Memory B cell (primary cell): ENCODE measurements at regions not wholly inside any gene's neighbourhood (a gene's known extent, or its start where the extent isn't known, plus 50 kb on each side); places are given as distances from the start of the nearest gene placed in this dataset.
"Not testable (repeated sequence)": the region's sequence is repeated elsewhere in the genome, so short reads cannot be mapped to it uniquely, and the experiment has no call there.

Source experiments
- ATAC-seq: fragments of 150-1000 bp; cut with Tn5 transposase; 2 replicates; pipeline ENCODE4 v1.10.0; 2021; ENCODE audit warnings: low read depth, mild to moderate bottlenecking, moderate library complexity
- DNase-seq, 2 donors: peaks; one replicate each; pipeline ENCODE4 v3.0.0; 2022; ENCODE audit warnings: low spot score in 2 of 2
- H3K27ac Mint-ChIP-seq: one replicate; pipeline ENCODE4 v1.8.0; 2022; ENCODE audit warnings: mild to moderate bottlenecking, moderate library complexity, mixed read lengths
- H3K27me3 Mint-ChIP-seq: one replicate; pipeline ENCODE4 v1.8.0; 2022; ENCODE audit warnings: mixed read lengths
- H3K36me3 Mint-ChIP-seq: one replicate; pipeline ENCODE4 v1.8.0; 2022; ENCODE audit warnings: mild to moderate bottlenecking, mixed read lengths
- H3K4me1 Mint-ChIP-seq: one replicate; pipeline ENCODE4 v1.8.0; 2022; ENCODE audit warnings: mixed read lengths
- H3K4me3 Mint-ChIP-seq: one replicate; pipeline ENCODE4 v1.8.0; 2022; ENCODE audit warnings: mild to moderate bottlenecking, moderate library complexity, mixed read lengths
- H3K9me3 Mint-ChIP-seq: one replicate; pipeline ENCODE4 v1.8.0; 2022; ENCODE audit warnings: mixed read lengths

- Mint-ChIP-seq H3K4me3 (no peak overlapping the region), H3K9me3 (no peaks in the 10 kb centered on the region), H3K27me3 (no peaks in the 10 kb centered on the region), H3K36me3 (no peaks in the 10 kb centered on the region), H3K4me1 (no peaks in the 10 kb centered on the region), H3K27ac (no peak overlapping the region)
- ATAC-seq (no peak), DNase-seq (no peak)
These were observed 670.6 kb upstream of the ZNF385D start for GRCh38 chr3:22421589-22421988.

- Mint-ChIP-seq H3K9me3 (no peaks in the 10 kb centered on the region), H3K4me3 (no peak overlapping the region), H3K4me1 (no peaks in the 10 kb centered on the region), H3K27me3 (no peaks in the 10 kb centered on the region), H3K27ac (no peak overlapping the region), H3K36me3 (no peaks in the 10 kb centered on the region)
- no peak for DNase-seq
- ATAC-seq: no peak
These were observed 680.3 kb upstream of the ZNF385D start for GRCh38 chr3:22431334-22431733.

GRCh38 chr3:22439626-22440025 lies 688.6 kb upstream of the ZNF385D start:
- no peak overlapping the region for H3K4me3 Mint-ChIP-seq
- no peak overlapping the region for H3K27ac Mint-ChIP-seq
- H3K36me3 Mint-ChIP-seq: no peaks in the 10 kb centered on the region
- DNase-seq (no peak), ATAC-seq (no peak)
- no peaks in the 10 kb centered on the region for H3K4me1 Mint-ChIP-seq
- H3K27me3 Mint-ChIP-seq: no peaks in the 10 kb centered on the region
- H3K9me3 Mint-ChIP-seq: no peaks in the 10 kb centered on the region

GRCh38 chr3:22441711-22442110 lies 690.7 kb upstream of the ZNF385D start:
- DNase-seq: no peak
- Mint-ChIP-seq H3K27ac (no peak overlapping the region), H3K27me3 (no peaks in the 10 kb centered on the region), H3K9me3 (no peaks in the 10 kb centered on the region), H3K4me3 (no peak overlapping the region), H3K36me3 (no peaks in the 10 kb centered on the region), H3K4me1 (no peaks in the 10 kb centered on the region)
- no peak for ATAC-seq

- H3K36me3 Mint-ChIP-seq: no peaks in the 10 kb centered on the region
- no peak overlapping the region for H3K27ac Mint-ChIP-seq
These were observed 692.7 kb upstream of the ZNF385D start for GRCh38 chr3:22443571-22444233.

GRCh38 chr3:22445336-22445735 lies 694.3 kb upstream of the ZNF385D start:
- H3K27ac Mint-ChIP-seq, H3K4me1 Mint-ChIP-seq, H3K9me3 Mint-ChIP-seq, H3K36me3 Mint-ChIP-seq, DNase-seq, H3K4me3 Mint-ChIP-seq, ATAC-seq, H3K27me3 Mint-ChIP-seq: not testable (repeated sequence)

More at GRCh38 chr3:22443571-22444233, 692.7 kb upstream of the ZNF385D start:
- ATAC-seq (no peak), DNase-seq (no peak)
- Mint-ChIP-seq H3K4me1 (no peaks in the 10 kb centered on the region), H3K9me3 (no peaks in the 10 kb centered on the region), H3K4me3 (no peak overlapping the region), H3K27me3 (no peaks in the 10 kb centered on the region)

- no peak for ATAC-seq
- no peak overlapping the region for H3K27ac Mint-ChIP-seq
- no peaks in the 10 kb centered on the region for H3K9me3 Mint-ChIP-seq
- no peaks in the 10 kb centered on the region for H3K4me1 Mint-ChIP-seq
- DNase-seq: no peak
- H3K4me3 Mint-ChIP-seq: no peak overlapping the region
- no peaks in the 10 kb centered on the region for H3K36me3 Mint-ChIP-seq
- H3K27me3 Mint-ChIP-seq: no peaks in the 10 kb centered on the region
These were observed 699.9 kb upstream of the ZNF385D start for GRCh38 chr3:22450786-22451400.

GRCh38 chr3:22451501-22451900 lies 700.5 kb upstream of the ZNF385D start:
- Mint-ChIP-seq H3K36me3 (no peaks in the 10 kb centered on the region), H3K27me3 (no peaks in the 10 kb centered on the region), H3K9me3 (no peaks in the 10 kb centered on the region), H3K27ac (no peak overlapping the region), H3K4me3 (no peak overlapping the region), H3K4me1 (no peaks in the 10 kb centered on the region)
- no peak for ATAC-seq
- no peak for DNase-seq

GRCh38 chr3:22453906-22454535 lies 703.0 kb upstream of the ZNF385D start:
- ATAC-seq: no peak
- H3K4me3 Mint-ChIP-seq: no peak overlapping the region

GRCh38 chr3:22469995-22470394 lies 719.0 kb upstream of the ZNF385D start:
- Mint-ChIP-seq H3K27me3 (peaks cover 3% of the 10 kb centered on the region), H3K27ac (no peak overlapping the region), H3K9me3 (peaks cover 2% of the 10 kb centered on the region), H3K4me3 (no peak overlapping the region), H3K4me1 (no peaks in the 10 kb centered on the region), H3K36me3 (no peaks in the 10 kb centered on the region)
- no peak for DNase-seq
- no peak for ATAC-seq

More at GRCh38 chr3:22453906-22454535, 703.0 kb upstream of the ZNF385D start:
- Mint-ChIP-seq H3K36me3 (no peaks in the 10 kb centered on the region), H3K27me3 (no peaks in the 10 kb centered on the region), H3K27ac (no peak overlapping the region), H3K4me1 (no peaks in the 10 kb centered on the region), H3K9me3 (no peaks in the 10 kb centered on the region)
- no peak for DNase-seq

GRCh38 chr3:22471557-22471956 lies 720.5 kb upstream of the ZNF385D start:
- Mint-ChIP-seq H3K27ac (no peak overlapping the region), H3K4me1 (no peaks in the 10 kb centered on the region), H3K27me3 (peaks cover 3% of the 10 kb centered on the region), H3K9me3 (peaks cover 2% of the 10 kb centered on the region), H3K4me3 (no peak overlapping the region), H3K36me3 (no peaks in the 10 kb centered on the region)
- ATAC-seq (no peak), DNase-seq (no peak)

- no peak overlapping the region for H3K4me3 Mint-ChIP-seq
- ATAC-seq (no peak), DNase-seq (no peak)
- no peaks in the 10 kb centered on the region for H3K4me1 Mint-ChIP-seq
- H3K27ac Mint-ChIP-seq: no peak overlapping the region
- no peaks in the 10 kb centered on the region for H3K36me3 Mint-ChIP-seq
- H3K9me3 Mint-ChIP-seq: peaks cover 3% of the 10 kb centered on the region
- H3K27me3 Mint-ChIP-seq: peaks cover 3% of the 10 kb centered on the region
These were observed 723.9 kb upstream of the ZNF385D start for GRCh38 chr3:22474706-22475445.

- no peak overlapping the region for H3K4me3 Mint-ChIP-seq
- ATAC-seq: no peak
- H3K27me3 Mint-ChIP-seq: peaks cover 3% of the 10 kb centered on the region
- no peak for DNase-seq
- no peak overlapping the region for H3K27ac Mint-ChIP-seq
- H3K36me3 Mint-ChIP-seq: no peaks in the 10 kb centered on the region
- no peaks in the 10 kb centered on the region for H3K4me1 Mint-ChIP-seq
- peaks cover 1% of the 10 kb centered on the region for H3K9me3 Mint-ChIP-seq
These were observed 724.7 kb upstream of the ZNF385D start for GRCh38 chr3:22475665-22476240.

GRCh38 chr3:22476976-22477375 lies 726.0 kb upstream of the ZNF385D start:
- H3K27me3 Mint-ChIP-seq: no peaks in the 10 kb centered on the region
- DNase-seq (no peak), ATAC-seq (no peak)
- H3K27ac Mint-ChIP-seq: no peak overlapping the region
- no peaks in the 10 kb centered on the region for H3K36me3 Mint-ChIP-seq
- H3K9me3 Mint-ChIP-seq: peaks cover 1% of the 10 kb centered on the region
- no peak overlapping the region for H3K4me3 Mint-ChIP-seq
- no peaks in the 10 kb centered on the region for H3K4me1 Mint-ChIP-seq
